ENCODE measurements at regions not wholly inside any gene's neighbourhood (a gene's known extent, or its start where the extent isn't known, plus 50 kb on each side); places are given as distances from the start of the nearest gene placed in this dataset.

- TF ChIP-seq CTCF (IDR thresholded peaks at IDR 0.05; ENCODE audit: insufficient read depth, low read depth, low read length) = no peak
- no peak overlapping the region for H3K4me3 ChIP-seq (ENCODE audit: low read depth, low read length)
- no peak for DNase-seq (ENCODE audit: low read depth)
Measured at GRCh38 chr6:102417368-102417998, 1024.0 kb downstream of the GRIK2 start.

GRCh38 chr6:102415891-102416290, 1022.4 kb downstream of the GRIK2 start:
- no peak for DNase-seq (ENCODE audit: low read depth)
- H3K4me3 ChIP-seq (ENCODE audit: low read depth, low read length) = no peak overlapping the region
- no peak for TF ChIP-seq CTCF (IDR thresholded peaks at IDR 0.05; ENCODE audit: insufficient read depth, low read depth, low read length)

- no peak for DNase-seq (ENCODE audit: low read depth)
- H3K4me3 ChIP-seq (ENCODE audit: low read depth, low read length) = no peak overlapping the region
- TF ChIP-seq CTCF (IDR thresholded peaks at IDR 0.05; ENCODE audit: insufficient read depth, low read depth, low read length) = no peak
Measured at GRCh38 chr6:102411796-102412195, 1018.3 kb downstream of the GRIK2 start.

GRCh38 chr6:102407886-102408741, 1014.6 kb downstream of the GRIK2 start:
- H3K4me3 ChIP-seq (ENCODE audit: low read depth, low read length) = no peak overlapping the region
- no peak for DNase-seq (ENCODE audit: low read depth)
- no peak for TF ChIP-seq CTCF (IDR thresholded peaks at IDR 0.05; ENCODE audit: insufficient read depth, low read depth, low read length)

GRCh38 chr6:102405860-102406259, 1012.4 kb downstream of the GRIK2 start:
- no peak overlapping the region for H3K4me3 ChIP-seq (ENCODE audit: low read depth, low read length)
- no peak for DNase-seq (ENCODE audit: low read depth)
- TF ChIP-seq CTCF (IDR thresholded peaks at IDR 0.05; ENCODE audit: insufficient read depth, low read depth, low read length) = no peak

GRCh38 chr6:102402635-102403329, 1009.3 kb downstream of the GRIK2 start:
- TF ChIP-seq CTCF (IDR thresholded peaks at IDR 0.05; ENCODE audit: insufficient read depth, low read depth, low read length) = no peak
- H3K4me3 ChIP-seq (ENCODE audit: low read depth, low read length) = no peak overlapping the region
- DNase-seq (ENCODE audit: low read depth) = no peak

Measured in fibroblast of villous mesenchyme (primary cell).